ENCODE measurements at regions not wholly inside any gene's neighbourhood (a gene's known extent, or its start where the extent isn't known, plus 50 kb on each side); places are given as distances from the start of the nearest gene placed in this dataset.

GRCh38 chr5:54367844-54368243 is 57.5 kb upstream of the ARL15 start:
- no peak for TF ChIP-seq CTCF (IDR thresholded peaks at IDR 0.05)
- TF ChIP-seq POLR2A (IDR thresholded peaks at IDR 0.05) = no peak

Data from esophagus squamous epithelium (tissue), 4 donors.